Tibial nerve (tissue), 4 donors: ENCODE measurements at regions not wholly inside any gene's neighbourhood (a gene's known extent, or its start where the extent isn't known, plus 50 kb on each side); places are given as distances from the start of the nearest gene placed in this dataset.

Experiments used
- DNase-seq, 2 donors: peaks; one replicate each; pipeline ENCODE4 v3.0.0-alpha.2; 2019; ENCODE audit warnings: low spot score in 2 of 2
- H3K27ac ChIP-seq, 4 donors: fragments of 200-600 bp; sonication (generic) in 3 of 4; one replicate each; pipeline ENCODE4 v1.5.1; 2017 to 2019; ENCODE audit warnings: mild to moderate bottlenecking in 1 of 4
- H3K27me3 ChIP-seq, 2 donors: fragments of 200-600 bp; sonication (generic) in 1 of 2; one replicate each; pipeline versions ENCODE4 v1.5.1 to v1.6.0; 2017 to 2019
- H3K36me3 ChIP-seq, 3 donors: fragments of 200-600 bp; sonication (generic); one replicate each; pipeline ENCODE4 v1.5.1; 2018 to 2019
- H3K4me1 ChIP-seq, 4 donors: fragments of 200-600 bp; sonication (generic) in 3 of 4; one replicate each; pipeline ENCODE4 v1.5.1; 2017 to 2019
- H3K4me3 ChIP-seq, 4 donors: fragments of 200-600 bp; sonication (generic) in 3 of 4; one replicate each; pipeline ENCODE4 v1.5.1; 2017 to 2019; ENCODE audit warnings: mild to moderate bottlenecking in 1 of 4, moderate library complexity in 1 of 4
- H3K9me3 ChIP-seq, 4 donors: fragments of 200-600 bp; sonication (generic) in 3 of 4; one replicate each; pipeline ENCODE4 v1.5.1; 2017 to 2019
- CTCF ChIP-seq, 5 experiments: fragments of 200-600 bp in 3 of 5; fragments of 450-650 bp in 2 of 5; sonication (generic) in 3 of 5; IDR thresholded peaks; one replicate each; pipeline ENCODE4 v1.5.1; 2016 to 2019; ENCODE audit warnings: antibody characterized with exemption in 5 of 5, mild to moderate bottlenecking in 3 of 5, moderate library complexity in 2 of 5
- EP300 ChIP-seq, 2 donors: sonication (generic); formaldehyde crosslinking; IDR thresholded peaks; one replicate each; pipeline ENCODE4 v1.6.1; 2017; ENCODE audit warnings: antibody characterized with exemption in 2 of 2, mild to moderate bottlenecking in 1 of 2
- POLR2A ChIP-seq, 2 donors: fragments of 450-650 bp; IDR thresholded peaks; one replicate each; pipeline ENCODE4 v1.6.1; 2017; ENCODE audit warnings: antibody characterized with exemption in 2 of 2, mild to moderate bottlenecking in 2 of 2, moderate library complexity in 2 of 2
- WGBS, 2 donors: methylation state at CpG; one replicate each; pipeline ENCODE4 v1.1.5; 2018; 5-methylcytosine and 5-hydroxymethylcytosine counted together

GRCh38 chr2:6785493-6785892 is 80.2 kb downstream of the CMPK2 start:
- H3K4me1 ChIP-seq, result peaks cover 0 to 14% (median 3%) of the 10 kb centered on the region in 4 donors
- H3K9me3 ChIP-seq, result no peaks in the 10 kb centered on the region
- H3K27ac ChIP-seq, result no peak overlapping the region
- no peak for DNase-seq
- no peaks in the 10 kb centered on the region for H3K36me3 ChIP-seq
- WGBS, 2 donors, result 74 to 87% methylated on average over 4 of the region's 4 CpGs
- no peak overlapping the region for H3K4me3 ChIP-seq
- TF ChIP-seq POLR2A (IDR thresholded peaks at IDR 0.05) (no peak), CTCF (IDR thresholded peaks at IDR 0.05) (no peak), EP300 (IDR thresholded peaks at IDR 0.05) (no peak)
- H3K27me3 ChIP-seq, result no peaks in the 10 kb centered on the region

GRCh38 chr2:6787376-6787775 is 78.3 kb downstream of the CMPK2 start:
- no peak for DNase-seq
- Histone ChIP-seq H3K4me1 (no peaks in the 10 kb centered on the region), H3K36me3 (no peaks in the 10 kb centered on the region), H3K4me3 (no peak overlapping the region), H3K27me3 (no peaks in the 10 kb centered on the region), H3K9me3 (no peaks in the 10 kb centered on the region), H3K27ac (no peak overlapping the region)
- WGBS, 2 donors, result 79 to 96% methylated on average over 1 of the region's 1 CpG
- TF ChIP-seq POLR2A (IDR thresholded peaks at IDR 0.05), result no peak
- no peak for TF ChIP-seq EP300 (IDR thresholded peaks at IDR 0.05)
- TF ChIP-seq CTCF (IDR thresholded peaks at IDR 0.05), result no peak

GRCh38 chr2:6788614-6789013 is 77.1 kb downstream of the CMPK2 start:
- Histone ChIP-seq H3K4me1 (no peaks in the 10 kb centered on the region), H3K36me3 (no peaks in the 10 kb centered on the region), H3K9me3 (no peaks in the 10 kb centered on the region), H3K4me3 (no peak overlapping the region), H3K27ac (no peak overlapping the region), H3K27me3 (no peaks in the 10 kb centered on the region)
- no peak for DNase-seq
- no peak for TF ChIP-seq CTCF (IDR thresholded peaks at IDR 0.05)
- no peak for TF ChIP-seq POLR2A (IDR thresholded peaks at IDR 0.05)
- no peak for TF ChIP-seq EP300 (IDR thresholded peaks at IDR 0.05)
- 89 to 90% methylated on average over 2 of the region's 2 CpGs for WGBS, 2 donors

- H3K27ac ChIP-seq, result no peak overlapping the region
- H3K36me3 ChIP-seq, result no peaks in the 10 kb centered on the region
- 66 to 77% methylated on average over 6 of the region's 6 CpGs for WGBS, 2 donors
- TF ChIP-seq EP300 (IDR thresholded peaks at IDR 0.05) (no peak), POLR2A (IDR thresholded peaks at IDR 0.05) (no peak), CTCF (IDR thresholded peaks at IDR 0.05) (no peak)
- no peaks in the 10 kb centered on the region for H3K27me3 ChIP-seq
- no peak overlapping the region for H3K4me3 ChIP-seq
- no peak for DNase-seq
- no peaks in the 10 kb centered on the region for H3K9me3 ChIP-seq
- H3K4me1 ChIP-seq, result no peaks in the 10 kb centered on the region
These were observed 76.1 kb downstream of the CMPK2 start for GRCh38 chr2:6789559-6790138.

GRCh38 chr2:6791682-6792081 is 74.0 kb downstream of the CMPK2 start:
- H3K4me1 ChIP-seq, result no peaks in the 10 kb centered on the region
- H3K27ac ChIP-seq, result no peak overlapping the region
- 87 to 90% methylated on average over 4 of the region's 4 CpGs for WGBS, 2 donors
- no peaks in the 10 kb centered on the region for H3K36me3 ChIP-seq
- TF ChIP-seq EP300 (IDR thresholded peaks at IDR 0.05) (no peak), CTCF (IDR thresholded peaks at IDR 0.05) (no peak), POLR2A (IDR thresholded peaks at IDR 0.05) (no peak)
- H3K9me3 ChIP-seq, result no peaks in the 10 kb centered on the region
- no peak for DNase-seq
- no peak overlapping the region for H3K4me3 ChIP-seq
- H3K27me3 ChIP-seq, result no peaks in the 10 kb centered on the region
